CD8-positive, alpha-beta memory T cell (primary cell): ENCODE measurements at regions not wholly inside any gene's neighbourhood (a gene's known extent, or its start where the extent isn't known, plus 50 kb on each side); places are given as distances from the start of the nearest gene placed in this dataset.

Source experiments
- CTCF ChIA-PET: fragments of 350-600 bp; sonication (Branson Sonifier 250); formaldehyde crosslinking; loops from one replicate; lab custom pipeline; 2021; ENCODE audit warnings: antibody characterized with exemption; lab: Charles Lee
- POLR2A ChIA-PET: fragments of 350-600 bp; sonication (Branson Sonifier 250); formaldehyde crosslinking; loops from one replicate; lab custom pipeline; 2021; ENCODE audit warnings: antibody characterized with exemption; lab: Charles Lee
- DNase-seq, 5 donors: peaks; one replicate each; pipeline versions ENCODE4 v3.0.0 to v3.0.0-alpha.2; 2020 to 2022; ENCODE audit warnings: mixed read lengths in 1 of 5
- H3K27ac ChIP-seq: one replicate; pipeline ENCODE4 v1.7.0; 2013; ENCODE audit warnings: low read depth, mild to moderate bottlenecking, low read length, moderate library complexity
- H3K27me3 ChIP-seq: 2 replicates; pipeline ENCODE4 v1.7.0; 2013; ENCODE audit warnings: low read length, mild to moderate bottlenecking; ENCODE audit not compliant: insufficient read depth, poor library complexity, severe bottlenecking
- H3K36me3 ChIP-seq: 2 replicates; pipeline ENCODE4 v1.7.0; 2013; ENCODE audit warnings: mild to moderate bottlenecking, low read length, moderate library complexity; ENCODE audit not compliant: insufficient read depth
- H3K4me1 ChIP-seq: 2 replicates; pipeline ENCODE4 v1.7.0; 2013; ENCODE audit warnings: mild to moderate bottlenecking, low read length, moderate library complexity; ENCODE audit not compliant: insufficient read depth
- H3K4me3 ChIP-seq: 2 replicates; pipeline ENCODE4 v1.7.0; 2013; ENCODE audit warnings: mild to moderate bottlenecking, low read length
- H3K9me3 ChIP-seq: 2 replicates; pipeline ENCODE4 v1.7.0; 2013; ENCODE audit warnings: mild to moderate bottlenecking, low read length
- H3K27ac Mint-ChIP-seq, 8 donors: one replicate each; pipeline ENCODE4 v1.8.0; 2020 to 2021; ENCODE audit warnings: mixed read lengths in 8 of 8, mild to moderate bottlenecking in 6 of 8, inconsistent platforms in 3 of 8, moderate library complexity in 3 of 8
- H3K27me3 Mint-ChIP-seq, 2 donors: one replicate each; pipeline ENCODE4 v1.8.0; 2020 to 2021; ENCODE audit warnings: mixed read lengths in 2 of 2, mild to moderate bottlenecking in 1 of 2, moderate library complexity in 1 of 2
- H3K36me3 Mint-ChIP-seq, 3 donors: one replicate each; pipeline ENCODE4 v1.8.0; 2020 to 2021; ENCODE audit warnings: mixed read lengths in 3 of 3, inconsistent platforms in 1 of 3, mild to moderate bottlenecking in 1 of 3
- H3K4me1 Mint-ChIP-seq, 3 donors: one replicate each; pipeline ENCODE4 v1.8.0; 2020 to 2021; ENCODE audit warnings: mixed read lengths in 3 of 3, inconsistent platforms in 1 of 3, mild to moderate bottlenecking in 1 of 3
- H3K4me3 Mint-ChIP-seq, 7 donors: one replicate each; pipeline ENCODE4 v1.8.0; 2020 to 2021; ENCODE audit warnings: mixed read lengths in 7 of 7, mild to moderate bottlenecking in 6 of 7, moderate library complexity in 4 of 7, inconsistent platforms in 2 of 7
- H3K9me3 Mint-ChIP-seq, 5 donors: one replicate each; pipeline ENCODE4 v1.8.0; 2020 to 2022; ENCODE audit warnings: mixed read lengths in 5 of 5, mild to moderate bottlenecking in 3 of 5, moderate library complexity in 2 of 5, inconsistent platforms in 1 of 5

DNA sequence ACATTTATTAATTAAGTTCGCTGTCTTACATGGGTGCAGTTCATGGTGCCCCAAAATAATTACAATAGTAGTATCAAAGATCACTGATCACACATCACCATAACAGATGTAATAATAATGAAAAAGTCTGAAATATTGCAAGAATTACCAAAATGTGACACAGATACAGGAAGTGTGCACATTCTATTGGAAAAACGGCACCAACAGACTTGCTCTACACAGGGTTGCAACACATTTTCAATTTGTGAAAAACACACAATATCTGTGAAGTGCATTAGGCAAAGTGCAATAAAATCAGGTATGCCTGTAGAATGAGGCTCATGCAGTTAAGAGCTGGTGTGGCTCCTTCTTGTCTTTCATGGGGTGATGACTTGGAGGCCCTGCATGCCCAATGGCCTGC lies 265.8 kb downstream of the RPLP1 start:
- CTCF ChIA-PET: interaction anchor here (1.8 kb wide), 1 partner anchor 10 kb away, joined by 7 read pairs; no protein-coding TSS in a partner anchor
- Mint-ChIP-seq H3K4me3 (peak overlapping the region in 4 of 7 donors; percentile 13 to 76 (median 55)), H3K36me3 (no peaks in the 10 kb centered on the region), H3K27me3 (peaks cover 0 to 1% of the 10 kb centered on the region in 2 donors), H3K4me1 (peaks cover 93 to 99% (median 99%) of the 10 kb centered on the region in 3 donors), H3K27ac (peak overlapping the region; percentile 18 to 99 (median 98)), H3K9me3 (peaks cover 0 to 6% (median 0%) of the 10 kb centered on the region in 5 donors)
- Histone ChIP-seq H3K27me3 (no peaks in the 10 kb centered on the region), H3K9me3 (no peaks in the 10 kb centered on the region), H3K4me1 (peaks cover 76% of the 10 kb centered on the region), H3K4me3 (no peak overlapping the region), H3K27ac (peak overlapping the region; percentile 57), H3K36me3 (no peaks in the 10 kb centered on the region)
- POLR2A ChIA-PET: interaction anchor here (3.0 kb wide), 1 partner anchor 50 kb away, joined by 13 read pairs; no protein-coding TSS in a partner anchor
- DNase-seq: no peak

DNA sequence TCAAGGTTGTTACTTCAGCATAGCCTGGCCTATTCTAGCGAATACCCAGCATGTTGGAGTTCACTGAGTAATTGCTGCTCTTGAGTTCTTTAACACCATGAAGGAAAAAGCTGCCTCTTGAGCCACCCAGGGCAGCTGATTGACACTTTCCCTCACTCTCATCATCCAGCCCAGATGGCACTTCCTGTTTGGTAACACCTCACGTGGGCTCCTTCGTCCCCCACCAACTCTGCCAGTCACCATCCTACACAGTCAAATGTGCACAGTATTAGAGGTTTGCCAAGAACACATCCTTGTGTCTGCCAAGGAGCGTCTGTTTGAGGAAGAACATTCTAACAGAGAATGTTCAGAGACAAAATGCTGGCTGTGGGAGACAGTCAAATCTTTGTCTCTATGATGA lies 266.3 kb downstream of the RPLP1 start:
- H3K9me3 Mint-ChIP-seq: peaks cover 0 to 6% (median 0%) of the 10 kb centered on the region in 5 donors
- ChIA-PET POLR2A (interaction anchor here (0.5 to 3.0 kb wide), 3 partner anchors 50 to 380 kb away, joined by 3 to 14 read pairs (median 13); partner anchors contain the start of gene TLE3), CTCF (interaction anchor here (0.8 to 1.8 kb wide), 2 partner anchors 10 to 377 kb away, joined by 4 to 7 read pairs; no protein-coding TSS in a partner anchor)
- Histone ChIP-seq H3K27ac (peak overlapping the region; percentile 57), H3K4me1 (peaks cover 76% of the 10 kb centered on the region), H3K27me3 (no peaks in the 10 kb centered on the region), H3K9me3 (no peaks in the 10 kb centered on the region), H3K36me3 (no peaks in the 10 kb centered on the region), H3K4me3 (no peak overlapping the region)
- H3K27me3 Mint-ChIP-seq: peaks cover 0 to 1% of the 10 kb centered on the region in 2 donors
- H3K27ac Mint-ChIP-seq: peak overlapping the region; percentile 93 to 99 (median 98)
- peak overlapping the region; percentile 37 to 84 (median 61) for H3K4me3 Mint-ChIP-seq
- peak in 4 of 5 donors; percentile 15 to 65 (median 34) for DNase-seq
- H3K4me1 Mint-ChIP-seq: peaks cover 91 to 99% (median 99%) of the 10 kb centered on the region in 3 donors
- H3K36me3 Mint-ChIP-seq: no peaks in the 10 kb centered on the region

- no peaks in the 10 kb centered on the region for H3K9me3 ChIP-seq
- H3K27ac ChIP-seq: peak overlapping the region; percentile 58
- peak overlapping the region; percentile 93 to 99 (median 98) for H3K27ac Mint-ChIP-seq
- ChIA-PET CTCF (interaction anchor here (0.8 to 1.8 kb wide), 4 partner anchors 9 to 376 kb away, joined by 3 to 7 read pairs (median 4); no protein-coding TSS in a partner anchor), POLR2A (interaction anchor here (0.5 to 3.0 kb wide), 4 partner anchors 51 to 809 kb away, joined by 3 to 14 read pairs (median 8); partner anchors contain the start of gene TLE3)
- no peak overlapping the region for H3K4me3 ChIP-seq
- peak overlapping the region in 6 of 7 donors; percentile 28 to 84 (median 58) for H3K4me3 Mint-ChIP-seq
- H3K27me3 ChIP-seq: no peaks in the 10 kb centered on the region
- H3K36me3 ChIP-seq: no peaks in the 10 kb centered on the region
- H3K36me3 Mint-ChIP-seq: no peaks in the 10 kb centered on the region
- DNase-seq: peak; percentile 59 to 89 (median 62)
- peaks cover 0 to 1% of the 10 kb centered on the region in 2 donors for H3K27me3 Mint-ChIP-seq
- peaks cover 91 to 99% (median 99%) of the 10 kb centered on the region in 3 donors for H3K4me1 Mint-ChIP-seq
- H3K4me1 ChIP-seq: peaks cover 77% of the 10 kb centered on the region
- H3K9me3 Mint-ChIP-seq: peaks cover 0 to 6% (median 0%) of the 10 kb centered on the region in 5 donors
Observed at GRCh38 chr15:69719527-69720240, 267.1 kb downstream of the RPLP1 start.

GRCh38 chr15:69720536-69720935 lies 267.9 kb downstream of the RPLP1 start:
- no peaks in the 10 kb centered on the region for H3K27me3 ChIP-seq
- peak overlapping the region; percentile 60 to 87 (median 83) for H3K4me3 Mint-ChIP-seq
- H3K36me3 ChIP-seq: no peaks in the 10 kb centered on the region
- ChIA-PET CTCF (interaction anchor here (0.7 to 1.7 kb wide), 4 partner anchors 29 to 768 kb away, joined by 3 to 4 read pairs (median 4); partner anchors contain the start of gene TLE3), POLR2A (interaction anchor here (0.6 to 3.0 kb wide), 5 partner anchors 8 to 378 kb away, joined by 3 to 14 read pairs (median 6); partner anchors contain the start of gene TLE3)
- peak overlapping the region; percentile 58 for H3K27ac ChIP-seq
- DNase-seq: peak in 1 of 5 donors; percentile 26
- H3K9me3 ChIP-seq: no peaks in the 10 kb centered on the region
- H3K4me1 ChIP-seq: peaks cover 75% of the 10 kb centered on the region
- H3K4me1 Mint-ChIP-seq: peaks cover 89 to 99% (median 99%) of the 10 kb centered on the region in 3 donors
- no peaks in the 10 kb centered on the region for H3K36me3 Mint-ChIP-seq
- peaks cover 0 to 2% of the 10 kb centered on the region in 2 donors for H3K27me3 Mint-ChIP-seq
- peak overlapping the region; percentile 3 for H3K4me3 ChIP-seq
- H3K9me3 Mint-ChIP-seq: peaks cover 0 to 6% (median 0%) of the 10 kb centered on the region in 5 donors
- H3K27ac Mint-ChIP-seq: peak overlapping the region; percentile 93 to 99 (median 98)

- H3K4me1 ChIP-seq: peaks cover 77% of the 10 kb centered on the region
- no peak overlapping the region for H3K27ac ChIP-seq
- Mint-ChIP-seq H3K4me3 (peak overlapping the region in 1 of 7 donors; percentile 61), H3K9me3 (peaks cover 0 to 6% (median 0%) of the 10 kb centered on the region in 5 donors), H3K36me3 (no peaks in the 10 kb centered on the region), H3K27ac (peak overlapping the region in 3 of 8 donors; percentile 23 to 75 (median 47)), H3K4me1 (peaks cover 80 to 94% (median 89%) of the 10 kb centered on the region in 3 donors), H3K27me3 (peaks cover 0 to 4% of the 10 kb centered on the region in 2 donors)
- POLR2A ChIA-PET: interaction anchor here (1.0 to 1.4 kb wide), 3 partner anchors 33 to 375 kb away, joined by 4 to 5 read pairs (median 4); partner anchors contain the start of gene TLE3
- no peaks in the 10 kb centered on the region for H3K27me3 ChIP-seq
- H3K4me3 ChIP-seq: no peak overlapping the region
- H3K9me3 ChIP-seq: no peaks in the 10 kb centered on the region
- CTCF ChIA-PET: interaction anchor here (1.0 to 2.0 kb wide), 5 partner anchors 9 to 765 kb away, joined by 3 to 5 read pairs (median 3); partner anchors contain the start of gene TLE3
- no peak for DNase-seq
- H3K36me3 ChIP-seq: no peaks in the 10 kb centered on the region
Observed at GRCh38 chr15:69722924-69723323, 270.3 kb downstream of the RPLP1 start.

GRCh38 chr15:69723404-69724096 lies 270.9 kb downstream of the RPLP1 start:
- H3K36me3 Mint-ChIP-seq: no peaks in the 10 kb centered on the region
- H3K27ac ChIP-seq: no peak overlapping the region
- H3K36me3 ChIP-seq: no peaks in the 10 kb centered on the region
- ChIA-PET CTCF (interaction anchor here (1.2 to 2.0 kb wide), 5 partner anchors 9 to 374 kb away, joined by 3 to 5 read pairs (median 4); partner anchors contain the start of gene TLE3), POLR2A (interaction anchor here (1.0 to 1.4 kb wide), 2 partner anchors 32 to 373 kb away, joined by 4 to 5 read pairs; no protein-coding TSS in a partner anchor)
- peaks cover 0 to 4% of the 10 kb centered on the region in 2 donors for H3K27me3 Mint-ChIP-seq
- H3K27ac Mint-ChIP-seq: peak overlapping the region in 3 of 8 donors; percentile 23 to 75 (median 47)
- no peaks in the 10 kb centered on the region for H3K27me3 ChIP-seq
- peaks cover 0 to 6% (median 0%) of the 10 kb centered on the region in 5 donors for H3K9me3 Mint-ChIP-seq
- H3K4me3 Mint-ChIP-seq: peak overlapping the region in 1 of 7 donors; percentile 61
- DNase-seq: no peak
- peaks cover 74 to 89% (median 85%) of the 10 kb centered on the region in 3 donors for H3K4me1 Mint-ChIP-seq
- peaks cover 72% of the 10 kb centered on the region for H3K4me1 ChIP-seq
- no peak overlapping the region for H3K4me3 ChIP-seq
- H3K9me3 ChIP-seq: no peaks in the 10 kb centered on the region

GRCh38 chr15:69724333-69724732 lies 271.7 kb downstream of the RPLP1 start:
- Mint-ChIP-seq H3K4me1 (peaks cover 73 to 89% (median 85%) of the 10 kb centered on the region in 3 donors), H3K9me3 (peaks cover 0 to 6% (median 0%) of the 10 kb centered on the region in 5 donors), H3K27me3 (peaks cover 0 to 4% of the 10 kb centered on the region in 2 donors), H3K36me3 (no peaks in the 10 kb centered on the region), H3K27ac (peak overlapping the region in 2 of 8 donors; percentile 35 to 58), H3K4me3 (no peak overlapping the region)
- no peaks in the 10 kb centered on the region for H3K27me3 ChIP-seq
- no peak for DNase-seq
- H3K27ac ChIP-seq: no peak overlapping the region
- no peak overlapping the region for H3K4me3 ChIP-seq
- no peaks in the 10 kb centered on the region for H3K9me3 ChIP-seq
- H3K36me3 ChIP-seq: no peaks in the 10 kb centered on the region
- ChIA-PET CTCF (interaction anchor here (1.3 to 2.0 kb wide), 5 partner anchors 10 to 373 kb away, joined by 4 to 5 read pairs (median 4); partner anchors contain the start of gene TLE3), POLR2A (no interaction called here)
- peaks cover 69% of the 10 kb centered on the region for H3K4me1 ChIP-seq
